Vagina (tissue), 2 donors: ENCODE measurements at regions not wholly inside any gene's neighbourhood (a gene's known extent, or its start where the extent isn't known, plus 50 kb on each side); places are given as distances from the start of the nearest gene placed in this dataset.

Experiments
- CTCF ChIP-seq, 3 experiments: fragments of 450-650 bp in 2 of 3; fragments of 200-600 bp in 1 of 3; sonication (generic) in 1 of 3; IDR thresholded peaks; one replicate each; pipeline ENCODE4 v1.5.1; 2017 to 2019; ENCODE audit warnings: antibody characterized with exemption in 3 of 3, mild to moderate bottlenecking in 2 of 3, moderate library complexity in 2 of 3
- POLR2A ChIP-seq, 2 donors: fragments of 450-650 bp; IDR thresholded peaks; one replicate each; pipeline ENCODE4 v1.6.1; 2017; ENCODE audit warnings: antibody characterized with exemption in 2 of 2, mild to moderate bottlenecking in 2 of 2, moderate library complexity in 2 of 2

GRCh38 chr11:111011275-111011594 is 234.3 kb upstream of the POU2AF2 start:
- TF ChIP-seq CTCF (IDR thresholded peaks at IDR 0.05), result no peak
- TF ChIP-seq POLR2A (IDR thresholded peaks at IDR 0.05), result no peak
